GM12865 (cell line): ENCODE measurements at regions not wholly inside any gene's neighbourhood (a gene's known extent, or its start where the extent isn't known, plus 50 kb on each side); places are given as distances from the start of the nearest gene placed in this dataset.

ENCODE experiments used
- DNase-seq: peaks from one replicate; pipeline ENCODE4 v3.0.0; 2010; ENCODE audit warnings: low read depth
- H3K4me3 ChIP-seq: 2 replicates; pipeline ENCODE4 v1.5.1; 2011; ENCODE audit warnings: mild to moderate bottlenecking, low read depth, low read length, control low read depth
- TF ChIP-seq, protein P1 (sequence below): IDR thresholded peaks from 2 replicates; pipeline ENCODE4 v1.5.1; 2011; ENCODE audit warnings: low read length, control low read depth, low read depth, inconsistent platforms; ENCODE audit not compliant: insufficient read depth; ENCODE audit errors: missing control alignments

DNA sequence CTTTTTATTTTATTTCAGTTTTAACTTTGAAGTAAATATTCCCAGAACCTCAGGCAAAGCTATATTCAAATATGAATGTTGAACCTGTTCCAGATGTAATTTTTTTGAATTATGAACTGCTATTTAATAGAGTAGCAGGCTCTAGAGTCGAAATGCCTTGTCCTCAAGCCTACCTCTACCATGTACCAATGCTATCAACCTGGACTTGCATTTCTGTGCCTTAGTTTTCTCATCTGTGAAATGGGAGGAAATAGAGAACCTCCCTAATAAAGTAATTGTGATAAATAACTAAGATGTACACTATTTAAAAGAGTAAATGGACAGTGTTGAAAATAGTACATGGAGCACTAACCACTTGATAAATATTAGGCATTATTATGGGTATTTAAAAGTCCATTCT lies 551.6 kb upstream of the JARID2 start:
- TF ChIP-seq, protein P1, sequence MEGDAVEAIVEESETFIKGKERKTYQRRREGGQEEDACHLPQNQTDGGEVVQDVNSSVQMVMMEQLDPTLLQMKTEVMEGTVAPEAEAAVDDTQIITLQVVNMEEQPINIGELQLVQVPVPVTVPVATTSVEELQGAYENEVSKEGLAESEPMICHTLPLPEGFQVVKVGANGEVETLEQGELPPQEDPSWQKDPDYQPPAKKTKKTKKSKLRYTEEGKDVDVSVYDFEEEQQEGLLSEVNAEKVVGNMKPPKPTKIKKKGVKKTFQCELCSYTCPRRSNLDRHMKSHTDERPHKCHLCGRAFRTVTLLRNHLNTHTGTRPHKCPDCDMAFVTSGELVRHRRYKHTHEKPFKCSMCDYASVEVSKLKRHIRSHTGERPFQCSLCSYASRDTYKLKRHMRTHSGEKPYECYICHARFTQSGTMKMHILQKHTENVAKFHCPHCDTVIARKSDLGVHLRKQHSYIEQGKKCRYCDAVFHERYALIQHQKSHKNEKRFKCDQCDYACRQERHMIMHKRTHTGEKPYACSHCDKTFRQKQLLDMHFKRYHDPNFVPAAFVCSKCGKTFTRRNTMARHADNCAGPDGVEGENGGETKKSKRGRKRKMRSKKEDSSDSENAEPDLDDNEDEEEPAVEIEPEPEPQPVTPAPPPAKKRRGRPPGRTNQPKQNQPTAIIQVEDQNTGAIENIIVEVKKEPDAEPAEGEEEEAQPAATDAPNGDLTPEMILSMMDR: no peak
- H3K4me3 ChIP-seq: no peak overlapping the region
- no peak for DNase-seq

DNA sequence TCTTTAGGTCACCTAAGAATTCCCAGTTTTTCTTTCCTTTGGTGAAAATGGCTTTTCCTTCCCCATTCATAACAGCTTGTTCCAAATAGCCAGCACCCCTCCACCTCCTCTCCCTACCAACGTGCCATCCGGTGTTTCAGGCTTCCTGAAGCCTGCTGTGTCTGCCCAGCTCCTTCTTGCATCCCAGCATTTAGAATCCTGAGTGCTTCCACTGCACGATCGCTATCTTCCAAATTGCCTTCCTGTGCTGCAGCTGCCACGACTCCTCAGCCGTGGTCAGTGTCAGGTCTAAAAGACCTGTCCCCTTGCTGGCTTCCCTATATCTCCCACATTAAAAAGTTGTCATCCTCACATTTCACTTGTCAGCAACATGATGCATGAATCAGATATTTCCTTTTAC lies 550.3 kb upstream of the JARID2 start:
- H3K4me3 ChIP-seq: no peak overlapping the region
- DNase-seq: no peak

DNA sequence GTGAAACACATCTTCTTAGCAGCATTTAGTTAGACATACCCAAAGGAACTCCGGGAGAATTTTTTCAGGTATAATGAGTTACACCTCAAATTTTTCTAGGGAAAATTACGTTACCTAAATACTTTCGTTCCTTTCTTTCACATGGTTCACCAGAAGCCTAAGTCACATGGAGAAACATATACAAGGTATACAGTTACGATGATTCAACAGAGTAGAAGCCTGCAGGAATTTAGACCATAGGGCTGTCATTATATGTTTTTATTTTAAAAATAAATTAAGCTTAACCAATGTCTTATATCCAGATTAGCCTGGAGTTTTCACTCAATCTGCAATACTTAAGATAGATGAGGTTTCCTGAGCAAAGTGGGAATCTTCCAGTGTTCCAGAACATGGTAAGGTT lies 549.5 kb upstream of the JARID2 start:
- TF ChIP-seq, protein P1: no peak
- DNase-seq: no peak
- H3K4me3 ChIP-seq: no peak overlapping the region

More for the DNA sequence above, 550.3 kb upstream of the JARID2 start:
- TF ChIP-seq, protein P1: no peak

DNA sequence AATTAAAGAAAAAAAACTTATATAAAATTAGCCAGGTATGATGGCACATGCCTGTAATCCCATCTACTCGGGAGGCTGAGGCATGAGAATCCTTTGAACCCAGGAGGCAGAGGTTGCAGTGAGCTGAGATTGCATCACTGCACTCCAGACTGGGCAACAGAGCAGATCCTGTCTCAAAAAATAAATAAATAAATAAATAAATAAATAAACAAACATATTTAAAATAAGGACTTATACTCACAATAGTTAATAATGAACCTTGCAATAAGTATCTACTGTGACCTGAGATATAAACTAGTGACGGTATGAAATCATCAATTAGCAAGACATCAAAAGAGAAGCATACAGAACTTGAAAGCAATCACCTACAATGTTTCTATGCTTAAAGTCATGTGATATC lies 548.4 kb upstream of the JARID2 start:
- no peak for DNase-seq
- H3K4me3 ChIP-seq: no peak overlapping the region
- TF ChIP-seq, protein P1: no peak

DNA sequence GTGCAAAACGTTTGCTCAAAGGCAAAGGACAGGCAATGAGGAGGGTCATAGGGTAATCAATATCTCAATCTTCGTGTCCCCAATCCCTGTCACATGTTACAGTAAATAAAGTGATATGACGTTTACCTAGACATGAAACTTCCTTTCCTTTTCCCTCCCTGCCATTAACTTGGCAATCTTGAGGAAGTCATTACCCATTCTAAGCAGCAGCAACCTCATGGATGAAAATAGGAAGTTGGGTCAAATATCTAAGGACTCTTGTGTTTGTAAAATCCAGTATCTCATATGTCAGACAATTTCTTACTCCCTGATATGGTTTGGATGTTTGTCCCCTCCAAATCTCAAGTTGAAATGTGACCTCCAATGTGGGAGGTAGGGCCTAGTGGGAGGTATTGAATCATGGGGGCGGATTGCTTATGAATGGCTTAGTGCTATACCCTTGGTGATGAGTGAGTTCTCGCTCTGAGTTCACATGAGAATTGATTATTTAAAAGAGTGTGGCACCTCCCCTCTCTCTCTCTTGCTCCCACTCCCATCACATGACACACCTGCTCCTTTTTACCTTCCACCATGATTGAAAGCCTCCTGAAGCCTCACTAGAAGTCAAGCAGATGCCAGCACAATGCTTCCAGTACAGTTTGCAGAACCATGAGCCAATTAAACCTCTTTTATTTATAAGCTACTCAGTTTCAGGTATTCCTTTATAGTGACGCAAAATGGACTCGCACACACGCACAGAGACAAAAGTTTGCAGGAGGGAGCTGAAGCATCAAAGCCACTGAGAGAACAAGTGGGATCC lies 545.9 kb upstream of the JARID2 start:
- TF ChIP-seq, protein P1: no peak
- no peak for DNase-seq
- H3K4me3 ChIP-seq: no peak overlapping the region

DNA sequence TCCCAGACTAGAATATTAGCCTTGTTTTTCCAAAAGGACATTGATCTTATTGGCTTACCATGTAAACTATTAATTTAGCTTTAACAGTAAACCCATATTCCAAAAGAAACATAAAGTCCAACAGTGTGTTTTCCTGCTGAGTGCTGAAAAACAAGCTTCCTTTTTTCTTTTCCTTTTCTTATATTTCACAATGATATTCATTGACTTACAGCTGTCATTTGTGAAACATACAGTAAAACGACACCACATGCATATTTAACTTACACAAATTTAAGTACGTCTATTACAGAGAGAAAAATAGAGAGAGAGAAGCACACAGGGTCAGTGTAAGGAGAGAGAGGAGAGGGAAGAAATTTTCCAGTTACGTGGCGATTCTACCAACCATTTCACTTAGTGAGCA lies 543.9 kb upstream of the JARID2 start:
- no peak for DNase-seq
- TF ChIP-seq, protein P1: no peak
- H3K4me3 ChIP-seq: no peak overlapping the region

DNA sequence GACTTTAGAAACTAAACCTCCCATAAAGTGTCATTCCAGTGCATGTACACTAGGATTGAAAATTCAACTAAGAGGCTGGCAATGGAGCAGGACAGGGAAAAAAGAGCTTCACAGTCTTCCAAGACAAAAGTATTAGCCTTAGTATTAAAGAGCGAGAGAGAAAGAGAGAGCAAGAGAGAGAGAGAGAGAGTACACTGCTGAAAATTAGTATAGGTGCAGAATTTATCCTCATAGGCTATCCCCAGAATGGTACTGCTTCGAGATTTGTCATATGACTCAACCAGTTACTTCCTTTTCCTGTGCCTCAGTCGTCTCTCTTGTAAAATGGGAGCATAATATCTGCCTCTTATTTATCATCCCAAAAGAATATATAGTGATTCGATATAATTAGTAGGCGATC lies 543.2 kb upstream of the JARID2 start:
- no peak for DNase-seq
- TF ChIP-seq, protein P1: no peak

More for the DNA sequence above, 543.2 kb upstream of the JARID2 start:
- H3K4me3 ChIP-seq: no peak overlapping the region
